ENCODE measurements at regions not wholly inside any gene's neighbourhood (a gene's known extent, or its start where the extent isn't known, plus 50 kb on each side); places are given as distances from the start of the nearest gene placed in this dataset.
"Not testable (repeated sequence)": the region's sequence is repeated elsewhere in the genome, so short reads cannot be mapped to it uniquely, and the experiment has no call there.

DNA sequence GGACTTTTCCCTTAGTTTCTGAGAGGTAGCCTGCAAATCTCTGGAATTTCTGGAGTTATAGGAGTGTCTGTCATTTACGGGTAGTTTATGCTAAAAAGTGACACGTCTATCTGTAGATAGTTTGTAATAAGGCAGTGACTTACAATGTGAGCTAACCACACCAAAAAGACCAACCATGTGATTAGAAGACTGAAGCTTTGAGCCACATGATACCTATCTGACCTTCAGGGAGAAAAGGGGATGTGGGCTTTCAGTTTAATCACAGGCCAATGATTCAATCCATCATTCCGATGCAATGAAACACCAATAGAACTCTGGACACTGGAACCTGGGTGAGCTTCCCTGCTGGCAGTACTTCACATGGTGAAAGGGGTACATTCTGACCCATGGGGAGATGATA lies 254.6 kb upstream of the GK2 start:
- no peaks in the 10 kb centered on the region for H3K36me3 ChIP-seq
- intact Hi-C loops (cut with DNase I): no loop called here
- H3K27ac ChIP-seq: no peak overlapping the region
- no peaks in the 10 kb centered on the region for H3K27me3 ChIP-seq
- DNase-seq (no peak), ATAC-seq (no peak)
- H3K4me3 ChIP-seq: no peak overlapping the region
- no peaks in the 10 kb centered on the region for H3K4me1 ChIP-seq
- TF ChIP-seq CTCF (IDR thresholded peaks at IDR 0.05): no peak
- H3K9me3 ChIP-seq: peaks cover 0 to 14% of the 10 kb centered on the region in 2 donors

- Histone ChIP-seq H3K9me3 (peaks cover 0 to 21% of the 10 kb centered on the region in 2 donors), H3K27ac (no peak overlapping the region), H3K36me3 (no peaks in the 10 kb centered on the region), H3K4me3 (no peak overlapping the region), H3K27me3 (no peaks in the 10 kb centered on the region), H3K4me1 (no peaks in the 10 kb centered on the region)
- DNase-seq (no peak), ATAC-seq (no peak)
- intact Hi-C loops (cut with DNase I): no loop called here
- no peak for TF ChIP-seq CTCF (IDR thresholded peaks at IDR 0.05)
Measured at GRCh38 chr4:79661196-79661595, 253.2 kb upstream of the GK2 start.

DNA sequence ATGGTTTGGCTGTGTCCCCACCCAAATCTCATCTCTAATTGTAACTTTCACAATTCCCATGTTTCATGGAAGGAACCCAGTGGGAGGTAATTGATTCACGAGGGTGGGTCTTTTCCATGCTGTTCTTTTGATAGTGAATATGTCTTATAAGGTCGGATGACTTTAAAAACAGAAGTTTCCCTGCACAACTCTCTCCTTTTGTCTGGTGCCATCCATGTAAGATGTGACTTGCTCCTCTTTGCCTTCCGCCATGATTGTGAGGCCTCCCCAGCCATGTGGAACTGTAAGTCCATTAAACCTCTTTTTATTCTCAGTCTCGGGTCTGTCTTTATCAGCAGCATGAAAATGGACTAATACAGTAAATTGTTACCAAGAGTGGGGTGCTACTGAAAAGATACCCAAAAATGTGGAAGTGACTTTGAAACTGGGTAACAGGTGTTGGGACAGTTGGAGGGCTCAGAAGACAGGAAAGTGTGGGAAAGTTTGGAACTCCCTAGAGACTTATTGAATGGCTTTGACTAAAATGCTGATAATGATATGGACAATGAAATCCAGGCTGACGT lies 251.4 kb upstream of the GK2 start:
- H3K36me3 ChIP-seq; H3K4me3 ChIP-seq; H3K4me1 ChIP-seq; ATAC-seq; H3K27ac ChIP-seq; DNase-seq; H3K27me3 ChIP-seq; intact Hi-C loops (cut with DNase I): not testable (repeated sequence)
- peaks cover 0 to 21% of the 10 kb centered on the region in 2 donors for H3K9me3 ChIP-seq

DNA sequence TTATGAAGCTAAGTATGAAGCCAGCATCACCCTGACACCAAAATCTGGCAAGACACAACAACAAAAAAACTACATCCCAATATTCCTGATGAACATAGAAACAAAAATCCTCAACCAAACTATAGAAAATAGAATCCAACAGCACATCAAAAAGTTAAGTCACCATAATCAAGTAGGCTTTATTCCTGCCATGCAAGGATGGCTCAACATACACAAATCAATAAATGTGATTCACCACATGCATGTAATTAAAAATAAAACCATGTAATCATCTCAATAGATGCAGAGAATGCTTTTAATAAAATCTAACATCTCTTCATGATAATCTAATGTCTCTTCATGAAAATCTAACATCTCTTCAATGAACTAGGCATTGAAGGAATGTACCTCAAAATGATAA lies 249.4 kb upstream of the GK2 start:
- intact Hi-C loops (cut with DNase I): no loop called here
- peaks cover 0 to 21% of the 10 kb centered on the region in 2 donors for H3K9me3 ChIP-seq
- no peak for TF ChIP-seq CTCF (IDR thresholded peaks at IDR 0.05)
- DNase-seq (no peak), ATAC-seq (no peak)
- no peak overlapping the region for H3K4me3 ChIP-seq
- no peaks in the 10 kb centered on the region for H3K4me1 ChIP-seq
- no peaks in the 10 kb centered on the region for H3K36me3 ChIP-seq
- no peak overlapping the region for H3K27ac ChIP-seq
- H3K27me3 ChIP-seq: no peaks in the 10 kb centered on the region

GRCh38 chr4:79653871-79654270 lies 245.8 kb upstream of the GK2 start:
- Histone ChIP-seq H3K27me3 (no peaks in the 10 kb centered on the region), H3K27ac (no peak overlapping the region), H3K4me3 (no peak overlapping the region), H3K9me3 (peaks cover 0 to 13% of the 10 kb centered on the region in 2 donors), H3K36me3 (no peaks in the 10 kb centered on the region), H3K4me1 (peaks cover 5 to 7% of the 10 kb centered on the region in 2 donors)
- intact Hi-C loops (cut with DNase I): no loop called here
- peak in 1 of 4 donors; percentile 32 for DNase-seq
- peak; percentile 31 for ATAC-seq
- TF ChIP-seq CTCF (IDR thresholded peaks at IDR 0.05): no peak

- Histone ChIP-seq H3K27me3 (no peaks in the 10 kb centered on the region), H3K36me3 (no peaks in the 10 kb centered on the region), H3K4me3 (no peak overlapping the region), H3K9me3 (peaks cover 0 to 8% of the 10 kb centered on the region in 2 donors), H3K27ac (no peak overlapping the region), H3K4me1 (peaks cover 5 to 7% of the 10 kb centered on the region in 2 donors)
- intact Hi-C loops (cut with DNase I): no loop called here
- TF ChIP-seq CTCF (IDR thresholded peaks at IDR 0.05): no peak
- ATAC-seq (no peak), DNase-seq (no peak)
Measured at GRCh38 chr4:79652738-79653137, 244.7 kb upstream of the GK2 start.

All from left lung (tissue), 4 donors.